ENCODE measurements at regions not wholly inside any gene's neighbourhood (a gene's known extent, or its start where the extent isn't known, plus 50 kb on each side); places are given as distances from the start of the nearest gene placed in this dataset.
"Not testable (repeated sequence)": the region's sequence is repeated elsewhere in the genome, so short reads cannot be mapped to it uniquely, and the experiment has no call there.

DNA sequence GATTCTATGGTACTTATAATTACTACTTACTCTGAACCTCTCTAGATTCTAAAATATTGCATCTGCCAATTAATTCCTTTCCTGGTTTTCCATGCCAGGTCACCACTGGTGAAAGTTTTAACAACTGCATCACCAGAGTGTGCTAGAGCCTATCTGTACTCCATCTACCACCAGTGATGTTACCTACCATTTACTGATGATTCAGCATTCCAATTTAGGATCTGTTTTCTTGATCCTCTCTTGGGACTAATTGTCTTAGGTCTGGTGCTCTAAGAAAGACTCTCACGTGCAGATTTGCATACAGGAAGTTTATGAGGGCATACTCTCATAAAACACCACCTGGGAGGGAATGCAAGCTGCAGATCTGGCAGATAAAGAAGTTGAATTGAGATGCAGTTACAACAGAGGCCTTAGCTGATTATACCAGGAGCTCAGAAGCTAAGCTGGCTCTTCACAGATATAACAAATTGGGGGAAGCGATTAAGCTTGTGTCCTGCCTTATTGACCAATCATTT lies 347.6 kb upstream of the VRK2 start:
- POLR2A ChIA-PET: interaction anchor here (1.0 kb wide), 1 partner anchor 30 kb away, joined by 3 read pairs; no protein-coding TSS in a partner anchor
- Mint-ChIP-seq H3K4me3 (no peak overlapping the region), H3K4me1 (ENCODE audit: low read depth) (no peaks in the 10 kb centered on the region), H3K36me3 (ENCODE audit: low read depth) (no peaks in the 10 kb centered on the region), H3K27ac (no peak overlapping the region), H3K27me3 (no peaks in the 10 kb centered on the region), H3K9me3 (no peaks in the 10 kb centered on the region)
- ATAC-seq (no peak), DNase-seq (no peak)
- TF ChIP-seq, protein P1, sequence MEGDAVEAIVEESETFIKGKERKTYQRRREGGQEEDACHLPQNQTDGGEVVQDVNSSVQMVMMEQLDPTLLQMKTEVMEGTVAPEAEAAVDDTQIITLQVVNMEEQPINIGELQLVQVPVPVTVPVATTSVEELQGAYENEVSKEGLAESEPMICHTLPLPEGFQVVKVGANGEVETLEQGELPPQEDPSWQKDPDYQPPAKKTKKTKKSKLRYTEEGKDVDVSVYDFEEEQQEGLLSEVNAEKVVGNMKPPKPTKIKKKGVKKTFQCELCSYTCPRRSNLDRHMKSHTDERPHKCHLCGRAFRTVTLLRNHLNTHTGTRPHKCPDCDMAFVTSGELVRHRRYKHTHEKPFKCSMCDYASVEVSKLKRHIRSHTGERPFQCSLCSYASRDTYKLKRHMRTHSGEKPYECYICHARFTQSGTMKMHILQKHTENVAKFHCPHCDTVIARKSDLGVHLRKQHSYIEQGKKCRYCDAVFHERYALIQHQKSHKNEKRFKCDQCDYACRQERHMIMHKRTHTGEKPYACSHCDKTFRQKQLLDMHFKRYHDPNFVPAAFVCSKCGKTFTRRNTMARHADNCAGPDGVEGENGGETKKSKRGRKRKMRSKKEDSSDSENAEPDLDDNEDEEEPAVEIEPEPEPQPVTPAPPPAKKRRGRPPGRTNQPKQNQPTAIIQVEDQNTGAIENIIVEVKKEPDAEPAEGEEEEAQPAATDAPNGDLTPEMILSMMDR (IDR thresholded peaks at IDR 0.05): no peak
- intact Hi-C loops (cut with micrococcal nuclease): no loop called here
- CTCF ChIA-PET: no interaction called here

DNA sequence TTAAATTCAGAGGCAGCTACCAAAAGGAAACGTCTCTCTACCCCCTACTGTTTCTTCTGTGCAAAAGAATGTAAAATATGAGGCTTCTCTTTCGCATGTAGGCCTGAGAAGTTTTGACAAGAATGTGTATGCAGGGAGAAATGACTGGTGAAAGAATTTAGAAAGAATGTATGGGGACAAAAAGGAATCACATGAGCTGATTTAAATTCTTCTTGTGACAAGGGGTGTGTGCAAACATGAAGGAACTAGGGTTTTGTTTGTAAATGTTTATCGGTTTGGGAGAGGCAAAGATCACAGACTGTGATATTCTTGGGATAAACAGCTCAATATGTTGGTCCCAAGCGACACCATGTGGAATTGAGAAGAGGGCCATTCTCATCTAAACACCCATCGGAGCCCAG lies 345.2 kb upstream of the VRK2 start:
- no peak overlapping the region for H3K27ac Mint-ChIP-seq
- POLR2A ChIA-PET: no interaction called here
- CTCF ChIA-PET: no interaction called here

DNA sequence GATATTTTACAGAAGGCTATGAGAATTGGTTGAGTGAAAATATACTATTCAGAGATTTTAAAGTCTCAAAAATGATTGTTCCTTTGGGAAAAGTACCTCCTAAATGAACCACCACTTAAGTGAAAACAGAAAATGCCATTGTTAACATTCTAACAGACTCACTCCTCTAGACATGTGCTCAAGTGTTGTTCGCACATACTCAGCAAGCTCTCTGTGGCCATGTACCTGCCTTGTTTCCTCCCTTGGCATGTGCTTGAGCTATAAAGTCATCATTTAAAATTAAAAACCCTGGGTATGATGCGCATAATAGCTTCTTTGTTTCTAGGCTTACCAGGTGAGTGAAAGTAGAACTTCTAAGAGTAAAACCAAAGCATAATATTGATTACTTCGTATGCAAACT lies 343.2 kb upstream of the VRK2 start:
- H3K36me3 Mint-ChIP-seq (ENCODE audit: low read depth): no peaks in the 10 kb centered on the region
- intact Hi-C loops (cut with micrococcal nuclease): no loop called here
- TF ChIP-seq, protein P1 (IDR thresholded peaks at IDR 0.05): no peak
- H3K27me3 Mint-ChIP-seq: no peaks in the 10 kb centered on the region
- ChIA-PET CTCF (interaction anchor here (1.5 kb wide), 1 partner anchor 203 kb away, joined by 3 read pairs; no protein-coding TSS in a partner anchor), POLR2A (no interaction called here)
- H3K4me1 Mint-ChIP-seq (ENCODE audit: low read depth): no peaks in the 10 kb centered on the region
- H3K27ac Mint-ChIP-seq: no peak overlapping the region
- H3K9me3 Mint-ChIP-seq: no peaks in the 10 kb centered on the region
- H3K4me3 Mint-ChIP-seq: no peak overlapping the region
- no peak for DNase-seq
- no peak for ATAC-seq

More for the DNA sequence above, 345.2 kb upstream of the VRK2 start:
- no peaks in the 10 kb centered on the region for H3K9me3 Mint-ChIP-seq
- H3K36me3 Mint-ChIP-seq (ENCODE audit: low read depth): no peaks in the 10 kb centered on the region
- no peak for DNase-seq
- TF ChIP-seq, protein P1 (IDR thresholded peaks at IDR 0.05): no peak
- no peaks in the 10 kb centered on the region for H3K27me3 Mint-ChIP-seq
- H3K4me1 Mint-ChIP-seq (ENCODE audit: low read depth): no peaks in the 10 kb centered on the region
- intact Hi-C loops (cut with micrococcal nuclease): no loop called here
- no peak for ATAC-seq
- no peak overlapping the region for H3K4me3 Mint-ChIP-seq

DNA sequence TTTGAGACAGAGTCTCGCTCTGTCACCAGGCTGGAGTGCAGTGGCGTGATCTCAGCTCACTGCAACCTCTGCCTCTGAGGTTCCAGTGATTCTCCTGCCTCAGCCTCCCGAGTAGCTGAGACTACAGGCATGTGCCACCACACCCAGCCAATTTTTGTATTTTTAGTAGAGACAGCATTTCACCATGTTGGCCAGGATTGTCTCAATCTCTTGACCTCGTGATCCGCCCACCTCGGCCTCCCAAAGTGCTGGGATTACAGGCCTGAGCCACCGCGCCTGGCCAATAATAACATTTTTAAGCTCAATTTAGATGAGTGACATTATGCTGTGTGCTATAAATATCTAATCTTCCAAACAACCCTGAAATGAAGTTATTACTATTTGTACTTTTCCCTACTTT lies 338.8 kb upstream of the VRK2 start:
- not testable (repeated sequence) for H3K27me3 Mint-ChIP-seq, H3K27ac Mint-ChIP-seq, ATAC-seq

DNA sequence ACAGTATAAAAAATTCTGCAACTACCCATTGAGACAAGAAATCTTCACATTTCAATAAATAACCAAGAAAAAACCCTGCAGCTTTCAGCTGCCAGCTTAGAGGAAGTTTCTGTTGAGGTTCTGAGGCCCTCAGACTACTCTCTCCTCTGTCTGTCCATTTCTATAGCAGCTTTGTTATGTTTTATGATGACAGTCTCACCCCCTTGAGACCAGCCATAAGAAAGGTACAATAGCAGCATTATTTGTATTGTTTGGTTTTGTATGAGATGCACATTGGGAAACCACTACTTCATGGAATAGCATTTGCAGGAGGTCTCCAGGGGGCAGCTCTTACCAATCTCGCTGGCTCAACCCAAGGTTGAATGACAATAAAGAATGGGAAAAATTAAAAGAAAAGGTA lies 334.6 kb upstream of the VRK2 start:
- TF ChIP-seq, protein P1 (IDR thresholded peaks at IDR 0.05): no peak
- POLR2A ChIA-PET: no interaction called here
- Mint-ChIP-seq H3K27me3 (no peaks in the 10 kb centered on the region), H3K4me3 (no peak overlapping the region), H3K27ac (no peak overlapping the region), H3K36me3 (ENCODE audit: low read depth) (no peaks in the 10 kb centered on the region), H3K4me1 (ENCODE audit: low read depth) (no peaks in the 10 kb centered on the region), H3K9me3 (no peaks in the 10 kb centered on the region)
- no peak for ATAC-seq
- CTCF ChIA-PET: interaction anchor here (1.4 kb wide), 1 partner anchor 9 kb away, joined by 6 read pairs; no protein-coding TSS in a partner anchor
- DNase-seq: no peak
- intact Hi-C loops (cut with micrococcal nuclease): no loop called here

More for the DNA sequence above, 338.8 kb upstream of the VRK2 start:
- CTCF ChIA-PET; H3K9me3 Mint-ChIP-seq; H3K4me1 Mint-ChIP-seq (ENCODE audit: low read depth); DNase-seq; intact Hi-C loops (cut with micrococcal nuclease); H3K36me3 Mint-ChIP-seq (ENCODE audit: low read depth); POLR2A ChIA-PET; H3K4me3 Mint-ChIP-seq: not testable (repeated sequence)

Measured in activated CD8-positive, alpha-beta T cell treated with anti-CD3 and anti-CD28 coated beads for 36 hours (primary cell).